ENCODE measurements at regions not wholly inside any gene's neighbourhood (a gene's known extent, or its start where the extent isn't known, plus 50 kb on each side); places are given as distances from the start of the nearest gene placed in this dataset.

DNA sequence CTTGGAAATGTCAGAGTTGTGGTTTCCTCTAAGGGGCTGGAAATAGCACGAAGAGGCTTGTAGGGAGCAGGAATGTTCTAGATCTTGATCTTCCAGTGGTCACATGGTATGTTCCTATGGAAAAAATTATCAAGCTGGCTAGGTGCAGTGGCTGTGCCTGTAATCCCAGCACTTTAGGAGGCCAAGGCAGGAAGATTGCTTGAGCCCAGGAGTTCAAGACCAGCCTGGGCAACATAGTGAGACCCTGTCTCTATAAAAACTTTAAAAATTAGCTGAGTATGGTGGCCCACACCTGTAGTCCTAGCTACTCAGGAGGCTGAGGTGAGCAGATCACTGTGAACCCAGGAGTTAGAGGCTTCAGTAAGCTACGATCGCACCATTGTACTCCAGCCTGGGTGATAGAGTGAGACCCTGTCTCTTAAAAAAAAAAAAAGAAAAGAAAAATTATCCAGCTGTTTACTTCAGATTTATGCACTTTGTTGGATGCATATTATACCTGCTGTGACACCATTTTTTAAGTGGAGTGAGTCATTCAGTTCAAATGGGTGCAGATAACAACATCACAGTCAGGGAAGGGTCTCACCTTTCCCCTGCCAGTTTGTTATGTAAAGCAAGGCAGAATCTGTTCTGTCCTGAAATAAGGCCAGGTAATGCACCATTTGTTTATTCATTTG is 65.7 kb upstream of the LYRM9 start:
- TF ChIP-seq CTCF (conservative IDR thresholded peaks at IDR 0.05; ENCODE audit: low read depth, low read length) (no peak), EZH2 (IDR thresholded peaks at IDR 0.05; ENCODE audit: borderline replicate concordance, low read depth, low read length, poor library complexity, severe bottlenecking) (no peak)
